ENCODE measurements at regions not wholly inside any gene's neighbourhood (a gene's known extent, or its start where the extent isn't known, plus 50 kb on each side); places are given as distances from the start of the nearest gene placed in this dataset.

GRCh38 chr15:99442252-99442897 is 123.4 kb upstream of the MEF2A start:
- WGBS, 2 experiments (ENCODE audit: extremely low coverage in 1 of 2, insufficient coverage in 1 of 2, insufficient read length in 1 of 2, insufficient replicate concordance in 2 of 2, low coverage in 1 of 2, low lambda C conversion rate in 2 of 2, missing lambda C conversion rate in 1 of 2) = 86% methylated on average over 14 of the region's 14 CpGs; no CpG with 5 or more reads in 1 of the 2 experiments
- no peak overlapping the region for H3K23ac ChIP-seq (ENCODE audit: insufficient read length)
- no peak overlapping the region for H2AK5ac ChIP-seq (ENCODE audit: low read depth, low read length)
- H4K8ac ChIP-seq (ENCODE audit: extremely low read depth, insufficient read depth, low read length) = no peak overlapping the region
- H2BK120ac ChIP-seq (replicated peaks; ENCODE audit: low read depth, low read length) = no peak overlapping the region
- H3K9ac ChIP-seq (replicated peaks in 1 of 4; ENCODE audit: extremely low read depth in 1 of 4, low read depth in 3 of 4, low read length in 3 of 4) = no peak overlapping the region
- FAIRE-seq (no peak), DNase-seq (ENCODE audit: low read depth in 1 of 2, low spot score in 2 of 2) (no peak)
- H3K4me1 ChIP-seq (replicated peaks in 1 of 4; ENCODE audit: control insufficient read depth in 3 of 4, insufficient read depth in 4 of 4, low read length in 3 of 4) = peaks cover 3 to 11% (median 5%) of the 10 kb centered on the region in 4 experiments; a peak in 5 of 7 replicates
- H3K4me2 ChIP-seq (ENCODE audit: insufficient read depth in 1 of 2, low read depth in 2 of 2, low read length in 2 of 2) = no peak overlapping the region
- H2BK15ac ChIP-seq (ENCODE audit: low read length) = no peak overlapping the region
- POLR2A ChIA-PET (ENCODE audit: partially characterized antibody) = no interaction called here
- H4K20me1 ChIP-seq (replicated peaks in 1 of 2; ENCODE audit: control insufficient read depth in 1 of 2, insufficient read depth in 2 of 2, low read length in 2 of 2) = no peaks in the 10 kb centered on the region
- no peak overlapping the region for H4K91ac ChIP-seq (replicated peaks; ENCODE audit: insufficient read length, low read length)
- H3K27me3 ChIP-seq (replicated peaks in 1 of 4; ENCODE audit: control insufficient read depth in 3 of 4, extremely low read depth in 1 of 4, insufficient read depth in 3 of 4, low read length in 3 of 4) = no peaks in the 10 kb centered on the region
- H3K4ac ChIP-seq (replicated peaks; ENCODE audit: insufficient read length, low read depth, low read length) = no peak overlapping the region
- CTCF ChIA-PET (ENCODE audit: partially characterized antibody) = interaction anchor here (1.3 to 1.6 kb wide), 2 partner anchors 33 to 34 kb away, joined by 4 to 5 read pairs; no protein-coding TSS in a partner anchor
- no peak overlapping the region for H2BK5ac ChIP-seq (ENCODE audit: low read depth, low read length)
- no peaks in the 10 kb centered on the region for H3K9me3 ChIP-seq (ENCODE audit: insufficient read depth in 2 of 2, low read depth in 1 of 2, low read length in 1 of 2)
- H3K14ac ChIP-seq (ENCODE audit: insufficient read length) = no peak overlapping the region
- H3K27ac ChIP-seq (ENCODE audit: low read depth, low read length) = no peak overlapping the region
- H3K79me1 ChIP-seq (ENCODE audit: low read depth, low read length) = no peaks in the 10 kb centered on the region
- H2AFZ ChIP-seq (ENCODE audit: low read length) = no peak overlapping the region
- no peak overlapping the region for H3K18ac ChIP-seq (ENCODE audit: extremely low read depth, low read length)
- no peaks in the 10 kb centered on the region for H3K79me2 ChIP-seq (ENCODE audit: control insufficient read depth in 1 of 2, insufficient read depth in 2 of 2, low read length in 2 of 2)
- no peak overlapping the region for H2BK12ac ChIP-seq (ENCODE audit: low read depth, low read length)
- H3K23me2 ChIP-seq (ENCODE audit: low read depth, low read length) = no peaks in the 10 kb centered on the region
- TF ChIP-seq JUND (IDR thresholded peaks at IDR 0.05; ENCODE audit: low read length) (no peak), ZNF274 (IDR thresholded peaks at IDR 0.05; ENCODE audit: borderline replicate concordance, extremely low read depth, low read length) (no peak)
- H3K36me3 ChIP-seq (ENCODE audit: control insufficient read depth in 2 of 4, insufficient read depth in 4 of 4, low read length in 3 of 4) = no peaks in the 10 kb centered on the region
- no peak overlapping the region for H4K5ac ChIP-seq (ENCODE audit: insufficient read length, low read depth, low read length)
- H3K4me3 ChIP-seq (ENCODE audit: extremely low read depth in 1 of 4, insufficient read depth in 2 of 4, low read depth in 3 of 4, low read length in 4 of 4) = no peak overlapping the region
- H3K56ac ChIP-seq (replicated peaks; ENCODE audit: insufficient read length, low read depth, low read length) = no peak overlapping the region
- H2BK20ac ChIP-seq (ENCODE audit: low read length) = no peak overlapping the region

Data from H1 (cell line).